HEK293 (cell line): ENCODE measurements at regions not wholly inside any gene's neighbourhood (a gene's known extent, or its start where the extent isn't known, plus 50 kb on each side); places are given as distances from the start of the nearest gene placed in this dataset.

ENCODE experiments used
- CTCF ChIA-PET: fragments of 350-600 bp; formaldehyde crosslinking; extraction: SDS; loops from one replicate; lab custom pipeline; 2021; ENCODE audit warnings: antibody characterized with exemption; lab: Yijun Ruan, JAX
- POLR2A ChIA-PET: fragments of 300-600 bp; formaldehyde crosslinking; extraction: SDS; loops from one replicate; lab custom pipeline; 2020; ENCODE audit warnings: antibody characterized with exemption, inconsistent platforms; lab: Yijun Ruan, JAX
- H3K27ac ChIP-seq: fragments of 200-500 bp; sonication (Bioruptor generic); 2 replicates; pipeline ENCODE4 v1.5.1; 2014; ENCODE audit warnings: low read depth, low read length, control low read depth, inconsistent platforms; ENCODE audit errors: extremely low read depth
- H3K36me3 ChIP-seq, 2 experiments: fragments of 200-500 bp in 1 of 2; sonication (Bioruptor generic) in 1 of 2; 1 replicate in 1 of 2; 2 replicates in 1 of 2; pipeline ENCODE4 v1.5.1; 2014 to 2017; ENCODE audit warnings: inconsistent platforms in 2 of 2, low read length in 2 of 2; ENCODE audit not compliant: control insufficient read depth in 2 of 2, insufficient read depth in 1 of 2
- H3K4me1 ChIP-seq: fragments of 200-500 bp; sonication (Bioruptor generic); 2 replicates; pipeline ENCODE4 v1.5.1; 2014; ENCODE audit warnings: mild to moderate bottlenecking, low read length, inconsistent platforms; ENCODE audit not compliant: control insufficient read depth, insufficient read depth
- H3K4me3 ChIP-seq: 2 replicates; pipeline ENCODE4 v1.5.1; 2011; ENCODE audit warnings: low read depth, mild to moderate bottlenecking, control low read depth, low read length, moderate library complexity
- H3K9me3 ChIP-seq: fragments of 200-500 bp; sonication (Bioruptor generic); 2 replicates; pipeline ENCODE4 v1.5.1; 2014; ENCODE audit warnings: low read depth, low read length, inconsistent platforms; ENCODE audit not compliant: control insufficient read depth, insufficient read depth
- HOXA7 ChIP-seq: sonication (generic); formaldehyde crosslinking; IDR thresholded peaks from 2 replicates; pipeline ENCODE4 v1.8.1; 2022; ENCODE audit warnings: missing genetic modification reagents, borderline replicate concordance
- HOXC10 ChIP-seq: sonication (generic); formaldehyde crosslinking; IDR thresholded peaks from 2 replicates; pipeline ENCODE4 v1.8.1; 2023; ENCODE audit warnings: mild to moderate bottlenecking, missing genetic modification reagents
- HOXD13 ChIP-seq: sonication (generic); formaldehyde crosslinking; IDR thresholded peaks from 2 replicates; pipeline ENCODE4 v1.8.0; 2022; ENCODE audit warnings: missing genetic modification reagents, borderline replicate concordance
- OSR2 ChIP-seq: fragments of 450-650 bp; formaldehyde crosslinking; IDR thresholded peaks from 2 replicates; pipeline ENCODE4 v1.5.1; 2016; ENCODE audit warnings: missing biosample characterization, missing genetic modification characterization
- PRDM1 ChIP-seq: fragments of 450-650 bp; formaldehyde crosslinking; IDR thresholded peaks from 2 replicates; pipeline ENCODE4; 2016; ENCODE audit warnings: missing biosample characterization, missing genetic modification characterization
- ZBTB6 ChIP-seq: fragments of 450-650 bp; formaldehyde crosslinking; IDR thresholded peaks from 2 replicates; pipeline ENCODE4 v1.5.1; 2017; ENCODE audit warnings: missing biosample characterization, missing genetic modification characterization
- ZFHX2 ChIP-seq: fragments of 450-650 bp; formaldehyde crosslinking; conservative IDR thresholded peaks from 2 replicates; pipeline ENCODE4 v1.5.1; 2016; ENCODE audit warnings: missing biosample characterization, missing genetic modification characterization
- ZNF138 ChIP-seq: fragments of 450-650 bp; formaldehyde crosslinking; IDR thresholded peaks from 2 replicates; pipeline ENCODE4 v1.5.1; 2016; ENCODE audit warnings: missing biosample characterization, missing genetic modification characterization, borderline replicate concordance
- ZNF266 ChIP-seq: fragments of 450-650 bp; formaldehyde crosslinking; IDR thresholded peaks from 2 replicates; pipeline ENCODE4 v1.5.1; 2016; ENCODE audit warnings: missing biosample characterization, missing genetic modification characterization, low read depth
- ZNF335 ChIP-seq: fragments of 450-650 bp; formaldehyde crosslinking; conservative IDR thresholded peaks from 2 replicates; pipeline ENCODE4 v1.5.1; 2016; ENCODE audit warnings: missing biosample characterization, missing genetic modification characterization
- ZNF366 ChIP-seq: fragments of 450-650 bp; formaldehyde crosslinking; conservative IDR thresholded peaks from 2 replicates; pipeline ENCODE4 v1.5.1; 2016; ENCODE audit warnings: missing biosample characterization, missing genetic modification characterization
- ZNF391 ChIP-seq: fragments of 450-650 bp; formaldehyde crosslinking; IDR thresholded peaks from 2 replicates; pipeline ENCODE4 v1.5.1; 2016; ENCODE audit warnings: low read depth, missing biosample characterization, missing genetic modification characterization, borderline replicate concordance
- ZNF514 ChIP-seq: fragments of 450-650 bp; formaldehyde crosslinking; IDR thresholded peaks from 2 replicates; pipeline ENCODE4 v1.5.1; 2016; ENCODE audit warnings: missing biosample characterization, missing genetic modification characterization
- ZNF518A ChIP-seq: fragments of 450-650 bp; formaldehyde crosslinking; conservative IDR thresholded peaks from 2 replicates; pipeline ENCODE4 v1.5.1; 2016; ENCODE audit warnings: low read depth, missing biosample characterization, missing genetic modification characterization

- Histone ChIP-seq H3K4me3 (no peak overlapping the region), H3K9me3 (no peaks in the 10 kb centered on the region), H3K4me1 (peaks cover 3% of the 10 kb centered on the region; the same call in 1 of the 2 replicates), H3K27ac (no peak overlapping the region), H3K36me3 (no peaks in the 10 kb centered on the region)
- ChIA-PET CTCF (interaction anchor here (1.2 kb wide), 1 partner anchor 221 kb away, joined by 4 read pairs; no protein-coding TSS in a partner anchor), POLR2A (interaction anchor here (0.6 kb wide), 1 partner anchor 94 kb away, joined by 4 read pairs; no protein-coding TSS in a partner anchor)
- TF ChIP-seq ZBTB6 (tag by site-specific recombination) = 0 out of 2 replicates have a peak, but pooled peaks have one; percentile 46
- TF ChIP-seq ZNF518A = no peak
- TF ChIP-seq ZNF391 (tag by site-specific recombination) = no peak
- no peak for TF ChIP-seq ZFHX2 (tag by site-specific recombination)
- no peak for TF ChIP-seq ZNF335 (tag by site-specific recombination)
- no peak for TF ChIP-seq ZNF366 (tag by site-specific recombination)
Measured at GRCh38 chr20:24382331-24382730, 87.1 kb upstream of the SYNDIG1 start.

GRCh38 chr20:24381886-24382285 lies 87.5 kb upstream of the SYNDIG1 start:
- CTCF ChIA-PET = interaction anchor here (1.2 kb wide), 1 partner anchor 221 kb away, joined by 4 read pairs; no protein-coding TSS in a partner anchor
- Histone ChIP-seq H3K9me3 (no peaks in the 10 kb centered on the region), H3K4me3 (no peak overlapping the region), H3K4me1 (peaks cover 3% of the 10 kb centered on the region; the same call in 1 of the 2 replicates), H3K27ac (no peak overlapping the region), H3K36me3 (no peaks in the 10 kb centered on the region)
- POLR2A ChIA-PET = no interaction called here
- TF ChIP-seq ZNF138 (tag by site-specific recombination) = no peak
- no peak for TF ChIP-seq HOXA7
- no peak for TF ChIP-seq ZNF514 (tag by site-specific recombination)
- no peak for TF ChIP-seq HOXD13 (CRISPR knock-in tag)

- CTCF ChIA-PET = interaction anchor here (0.7 to 2.0 kb wide), 2 partner anchors 21 to 995 kb away, joined by 3 to 4 read pairs; no protein-coding TSS in a partner anchor
- Histone ChIP-seq H3K4me3 (no peak overlapping the region), H3K9me3 (no peaks in the 10 kb centered on the region), H3K4me1 (peaks cover 3% of the 10 kb centered on the region; the same call in 1 of the 2 replicates), H3K36me3 (no peaks in the 10 kb centered on the region), H3K27ac (no peak overlapping the region)
- POLR2A ChIA-PET = no interaction called here
- TF ChIP-seq PRDM1 (tag by site-specific recombination) (peak; percentile 88; the same call in 1 of the 2 replicates), HOXC10 (CRISPR knock-in tag) (no peak), ZNF266 (tag by site-specific recombination) (no peak), ZNF366 (tag by site-specific recombination) (0 out of 2 replicates have a peak, but pooled peaks have one; percentile 61), OSR2 (no peak)
Measured at GRCh38 chr20:24379484-24379927, 89.9 kb upstream of the SYNDIG1 start.
